Stimulated activated effector memory CD8-positive, alpha-beta T cell treated with anti-CD3 and anti-CD28 coated beads, Interleukin-12 subunit alpha, Interleukin-12 subunit beta, amount 100 ng/mL, for 72 hours (primary cell): ENCODE measurements at regions not wholly inside any gene's neighbourhood (a gene's known extent, or its start where the extent isn't known, plus 50 kb on each side); places are given as distances from the start of the nearest gene placed in this dataset.

Experiments
- ATAC-seq: fragments of 150-1000 bp; cut with Tn5 transposase; 2 replicates; pipeline ENCODE4 v1.10.0; 2021
- DNase-seq, 2 donors: peaks; one replicate each; pipeline ENCODE4 v3.0.0; 2021 to 2022; ENCODE audit warnings: low spot score in 2 of 2
- H3K27ac Mint-ChIP-seq: one replicate; pipeline ENCODE4 v1.8.0; 2022; ENCODE audit warnings: mild to moderate bottlenecking, mixed read lengths
- H3K36me3 Mint-ChIP-seq: one replicate; pipeline ENCODE4 v1.8.0; 2022; ENCODE audit warnings: mild to moderate bottlenecking, mixed read lengths
- H3K4me1 Mint-ChIP-seq: one replicate; pipeline ENCODE4 v1.8.0; 2022; ENCODE audit warnings: mixed read lengths
- H3K4me3 Mint-ChIP-seq: one replicate; pipeline ENCODE4 v1.8.0; 2022; ENCODE audit warnings: mild to moderate bottlenecking, mixed read lengths
- H3K9me3 Mint-ChIP-seq: one replicate; pipeline ENCODE4 v1.8.0; 2022; ENCODE audit warnings: mixed read lengths

- Mint-ChIP-seq H3K36me3 (no peaks in the 10 kb centered on the region), H3K4me3 (no peak overlapping the region), H3K9me3 (no peaks in the 10 kb centered on the region), H3K4me1 (no peaks in the 10 kb centered on the region), H3K27ac (no peak overlapping the region)
- no peak for ATAC-seq
- no peak for DNase-seq
These were observed 124.4 kb downstream of the FBXO15 start for GRCh38 chr18:74023220-74023619.

GRCh38 chr18:74019864-74020263 is 127.8 kb downstream of the FBXO15 start:
- DNase-seq (no peak), ATAC-seq (no peak)
- no peaks in the 10 kb centered on the region for H3K4me1 Mint-ChIP-seq
- no peak overlapping the region for H3K4me3 Mint-ChIP-seq
- H3K9me3 Mint-ChIP-seq: no peaks in the 10 kb centered on the region
- H3K27ac Mint-ChIP-seq: no peak overlapping the region
- no peaks in the 10 kb centered on the region for H3K36me3 Mint-ChIP-seq

- no peaks in the 10 kb centered on the region for H3K4me1 Mint-ChIP-seq
- no peaks in the 10 kb centered on the region for H3K9me3 Mint-ChIP-seq
- no peak overlapping the region for H3K4me3 Mint-ChIP-seq
- DNase-seq (no peak), ATAC-seq (no peak)
- H3K36me3 Mint-ChIP-seq: no peaks in the 10 kb centered on the region
- H3K27ac Mint-ChIP-seq: no peak overlapping the region
These were observed 133.7 kb downstream of the FBXO15 start for GRCh38 chr18:74013955-74014354.

- H3K36me3 Mint-ChIP-seq: no peaks in the 10 kb centered on the region
- no peaks in the 10 kb centered on the region for H3K9me3 Mint-ChIP-seq
- DNase-seq (no peak), ATAC-seq (no peak)
- no peak overlapping the region for H3K27ac Mint-ChIP-seq
- H3K4me3 Mint-ChIP-seq: no peak overlapping the region
- no peaks in the 10 kb centered on the region for H3K4me1 Mint-ChIP-seq
These were observed 134.5 kb downstream of the FBXO15 start for GRCh38 chr18:74012954-74013630.

DNA sequence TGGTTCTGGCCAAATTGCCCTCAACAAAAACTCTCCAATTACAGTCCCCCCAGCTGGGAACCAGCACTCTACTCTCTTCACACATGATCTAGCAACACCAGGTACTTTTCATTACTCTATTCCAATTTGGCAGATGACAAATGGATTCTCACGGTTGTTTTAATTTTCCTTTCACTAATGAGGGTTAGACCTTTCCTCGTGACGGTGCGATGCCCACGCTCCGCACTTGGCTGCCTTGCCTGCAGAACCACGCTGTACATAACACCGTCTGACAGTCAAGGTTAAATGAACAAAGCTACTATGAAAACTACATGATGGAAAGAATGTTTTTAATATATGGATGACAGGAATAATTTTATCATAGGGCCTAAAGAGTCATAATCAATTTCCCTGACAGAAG is 141.5 kb downstream of the FBXO15 start:
- Mint-ChIP-seq H3K36me3 (no peaks in the 10 kb centered on the region), H3K4me3 (no peak overlapping the region), H3K9me3 (no peaks in the 10 kb centered on the region), H3K27ac (no peak overlapping the region), H3K4me1 (no peaks in the 10 kb centered on the region)
- DNase-seq (no peak), ATAC-seq (no peak)

- no peaks in the 10 kb centered on the region for H3K36me3 Mint-ChIP-seq
- ATAC-seq: no peak
- H3K4me1 Mint-ChIP-seq: no peaks in the 10 kb centered on the region
- H3K27ac Mint-ChIP-seq: no peak overlapping the region
- no peak overlapping the region for H3K4me3 Mint-ChIP-seq
- no peaks in the 10 kb centered on the region for H3K9me3 Mint-ChIP-seq
- DNase-seq: no peak
These were observed 142.1 kb downstream of the FBXO15 start for GRCh38 chr18:74005320-74006109.

- H3K27ac Mint-ChIP-seq: no peak overlapping the region
- no peaks in the 10 kb centered on the region for H3K4me1 Mint-ChIP-seq
- H3K36me3 Mint-ChIP-seq: no peaks in the 10 kb centered on the region
- H3K4me3 Mint-ChIP-seq: no peak overlapping the region
- no peak for ATAC-seq
- peak in 1 of 2 donors; percentile 12 for DNase-seq
- H3K9me3 Mint-ChIP-seq: peaks cover 2% of the 10 kb centered on the region
These were observed 155.2 kb downstream of the FBXO15 start for GRCh38 chr18:73992242-73993022.

DNA sequence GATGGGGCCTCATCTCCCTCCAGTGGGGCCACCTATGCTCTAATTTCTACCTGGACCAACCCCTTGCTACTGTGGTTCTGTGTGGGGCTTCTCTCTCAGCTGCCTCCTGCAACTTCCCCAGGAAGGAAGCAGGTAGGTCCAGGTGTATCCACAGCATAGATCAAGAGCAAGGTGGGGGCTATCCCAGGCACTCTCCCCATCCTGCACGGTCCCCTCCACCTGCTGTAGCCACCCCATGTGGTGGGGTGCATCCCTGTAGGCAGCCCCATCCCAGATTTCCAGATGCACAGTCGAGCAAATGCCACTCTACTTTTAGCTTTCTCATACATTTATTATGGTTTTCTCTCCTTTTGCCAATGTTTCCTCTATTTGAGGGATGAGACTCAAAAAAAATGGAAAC is 156.1 kb downstream of the FBXO15 start:
- H3K27ac Mint-ChIP-seq: no peak overlapping the region
- DNase-seq (peak in 1 of 2 donors; percentile 13), ATAC-seq (peak; percentile 45)
- no peaks in the 10 kb centered on the region for H3K4me1 Mint-ChIP-seq
- no peaks in the 10 kb centered on the region for H3K9me3 Mint-ChIP-seq
- H3K36me3 Mint-ChIP-seq: no peaks in the 10 kb centered on the region
- no peak overlapping the region for H3K4me3 Mint-ChIP-seq

GRCh38 chr18:73990258-73990657 is 157.4 kb downstream of the FBXO15 start:
- DNase-seq: peak in 1 of 2 donors; percentile 26
- Mint-ChIP-seq H3K9me3 (no peaks in the 10 kb centered on the region), H3K27ac (no peak overlapping the region), H3K4me1 (no peaks in the 10 kb centered on the region), H3K4me3 (no peak overlapping the region), H3K36me3 (no peaks in the 10 kb centered on the region)
- no peak for ATAC-seq

GRCh38 chr18:73987247-73987980 is 160.2 kb downstream of the FBXO15 start:
- DNase-seq (peak in 1 of 2 donors; percentile 17), ATAC-seq (no peak)
- H3K36me3 Mint-ChIP-seq: no peaks in the 10 kb centered on the region
- H3K4me1 Mint-ChIP-seq: no peaks in the 10 kb centered on the region
- H3K27ac Mint-ChIP-seq: no peak overlapping the region
- no peaks in the 10 kb centered on the region for H3K9me3 Mint-ChIP-seq
- H3K4me3 Mint-ChIP-seq: no peak overlapping the region

DNA sequence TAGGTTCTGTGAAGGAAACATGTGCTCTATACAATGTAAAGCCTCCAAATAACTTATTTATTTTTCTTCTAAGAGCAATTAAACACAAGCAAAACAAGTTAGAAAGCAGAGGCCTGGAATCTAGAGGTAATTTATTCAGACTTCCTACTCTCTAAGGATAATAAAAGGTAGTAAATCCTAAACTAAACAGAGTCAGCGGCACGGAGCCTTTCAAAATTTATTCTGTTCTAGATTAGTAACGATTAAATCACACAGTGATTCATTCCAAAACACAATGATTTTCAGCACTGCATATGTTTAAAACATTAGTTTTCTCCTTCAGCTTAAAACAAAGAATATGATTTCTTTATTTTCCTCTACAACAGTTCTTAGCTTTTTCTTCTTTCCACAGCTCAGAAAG is 160.9 kb downstream of the FBXO15 start:
- Mint-ChIP-seq H3K36me3 (no peaks in the 10 kb centered on the region), H3K9me3 (no peaks in the 10 kb centered on the region), H3K27ac (no peak overlapping the region), H3K4me1 (no peaks in the 10 kb centered on the region), H3K4me3 (no peak overlapping the region)
- no peak for ATAC-seq
- DNase-seq: no peak

GRCh38 chr18:73985855-73986625 is 161.6 kb downstream of the FBXO15 start:
- Mint-ChIP-seq H3K4me1 (no peaks in the 10 kb centered on the region), H3K9me3 (no peaks in the 10 kb centered on the region), H3K27ac (no peak overlapping the region), H3K36me3 (no peaks in the 10 kb centered on the region), H3K4me3 (no peak overlapping the region)
- DNase-seq: no peak
- no peak for ATAC-seq

DNA sequence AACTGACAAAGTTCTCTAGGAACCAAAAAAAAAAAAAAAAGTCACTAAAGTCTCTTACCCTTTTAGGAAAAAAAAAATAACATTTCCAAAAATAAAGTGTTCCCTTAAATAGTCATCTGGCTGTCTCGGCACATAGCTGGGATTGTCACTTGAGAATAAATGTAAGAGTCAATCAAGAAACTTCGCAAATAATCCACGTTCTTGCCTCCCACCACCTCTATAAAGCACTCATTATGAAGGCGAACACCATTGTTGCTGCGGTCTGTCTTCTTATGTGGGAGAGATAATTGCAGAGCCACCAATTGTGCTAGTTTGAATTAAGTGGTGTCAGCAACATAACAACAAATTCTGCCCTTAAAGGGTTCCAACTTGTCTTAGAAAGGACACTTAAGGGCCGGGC is 163.7 kb downstream of the FBXO15 start:
- Mint-ChIP-seq H3K27ac (no peak overlapping the region), H3K9me3 (no peaks in the 10 kb centered on the region), H3K36me3 (no peaks in the 10 kb centered on the region), H3K4me1 (no peaks in the 10 kb centered on the region), H3K4me3 (no peak overlapping the region)
- ATAC-seq (no peak), DNase-seq (no peak)

- ATAC-seq (no peak), DNase-seq (no peak)
- Mint-ChIP-seq H3K4me1 (no peaks in the 10 kb centered on the region), H3K36me3 (no peaks in the 10 kb centered on the region), H3K4me3 (no peak overlapping the region), H3K27ac (no peak overlapping the region), H3K9me3 (no peaks in the 10 kb centered on the region)
These were observed 164.1 kb downstream of the FBXO15 start for GRCh38 chr18:73983496-73983895.
